HG03060 (cell line): ENCODE measurements at regions not wholly inside any gene's neighbourhood (a gene's known extent, or its start where the extent isn't known, plus 50 kb on each side); places are given as distances from the start of the nearest gene placed in this dataset.

Experiments used
- ATAC-seq: cut with Tn5 transposase; IDR thresholded peaks from one replicate; pipeline ENCODE4 v1.9.1; 2021; ENCODE audit warnings: low read depth, moderate number of reproducible peaks; ENCODE audit not compliant: unreplicated experiment

DNA sequence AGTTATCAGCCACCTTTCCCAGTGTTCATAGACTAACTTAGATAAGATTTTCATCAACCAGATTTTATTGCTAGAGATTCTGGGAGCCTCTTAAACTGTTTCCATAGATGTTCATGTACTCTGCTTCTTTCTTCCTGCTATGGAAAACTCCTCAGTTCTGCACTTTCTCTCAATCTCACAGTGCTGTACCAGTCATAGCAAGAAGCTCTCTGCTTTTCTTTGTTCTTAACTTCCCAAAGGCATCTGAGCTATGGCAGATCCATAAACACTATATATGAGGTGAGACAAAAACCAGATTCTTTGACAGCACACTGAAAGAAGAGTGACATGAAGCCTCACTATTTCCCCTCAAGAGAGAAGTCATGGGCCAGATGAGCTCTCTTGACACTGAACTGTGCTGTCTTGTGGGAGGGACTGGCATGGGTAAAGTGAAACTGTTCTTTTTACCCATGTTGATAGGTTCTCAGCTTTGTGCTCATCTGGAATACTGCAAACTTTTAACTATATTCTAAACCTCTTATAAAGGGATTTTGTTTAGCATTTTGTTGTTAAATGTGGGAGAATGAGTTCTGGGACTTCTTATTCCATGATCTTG is 64.2 kb upstream of the LYPLAL1 start:
- ATAC-seq = no peak

DNA sequence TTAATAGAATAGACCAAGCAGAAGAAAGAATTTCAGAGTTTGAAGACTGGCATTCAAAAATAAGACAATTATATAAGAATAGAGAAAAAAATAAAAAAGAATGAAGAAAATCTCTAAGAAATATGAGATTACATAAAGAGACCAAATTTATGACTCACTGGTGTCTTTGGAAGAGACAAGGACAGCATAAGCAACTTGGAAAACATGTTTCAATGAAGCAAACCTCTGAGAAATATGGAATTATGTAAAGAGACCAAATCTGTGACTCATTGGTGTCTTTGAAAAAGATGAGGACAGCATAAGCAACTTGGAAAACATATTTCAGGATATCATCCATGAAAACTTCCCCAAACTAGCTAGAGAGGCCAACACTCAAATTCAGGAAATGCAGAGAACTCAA is 60.4 kb upstream of the LYPLAL1 start:
- no peak for ATAC-seq

DNA sequence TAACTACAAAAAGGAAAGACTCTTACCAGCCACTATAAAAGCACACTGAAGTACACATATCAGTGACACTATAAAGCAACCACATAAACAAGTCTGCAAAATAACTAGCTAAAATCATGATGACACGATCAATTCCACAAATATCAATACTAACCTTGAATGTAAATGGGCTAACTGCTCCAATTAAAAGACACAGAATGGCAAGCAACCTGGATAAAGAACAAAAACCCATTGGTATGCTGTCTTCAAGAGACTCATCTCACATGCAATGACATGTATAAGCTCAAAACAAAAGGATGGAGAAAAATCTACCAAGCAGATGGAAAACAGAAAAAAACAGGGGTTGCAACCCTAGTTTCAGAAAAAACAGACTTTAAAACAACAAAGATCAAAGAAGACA is 59.7 kb upstream of the LYPLAL1 start:
- no peak for ATAC-seq

DNA sequence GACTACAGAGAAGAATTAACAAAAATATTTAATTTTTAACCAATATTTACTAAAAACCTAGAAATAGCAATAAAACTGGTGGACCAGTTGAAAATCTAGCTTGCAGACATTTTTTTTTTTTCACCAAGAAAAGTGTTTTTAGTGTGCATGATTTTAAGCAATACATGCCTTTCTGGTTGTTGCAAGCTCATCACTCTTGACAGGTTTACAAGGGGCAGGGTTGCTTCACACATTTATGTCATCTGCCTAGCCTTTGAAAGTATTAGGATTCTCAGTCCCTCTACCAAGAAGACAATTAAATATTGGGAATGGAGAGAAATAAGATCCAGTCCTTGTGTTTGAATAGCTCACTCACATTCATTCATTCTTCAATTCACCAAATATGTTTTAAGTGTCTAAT is 53.8 kb upstream of the LYPLAL1 start:
- no peak for ATAC-seq

DNA sequence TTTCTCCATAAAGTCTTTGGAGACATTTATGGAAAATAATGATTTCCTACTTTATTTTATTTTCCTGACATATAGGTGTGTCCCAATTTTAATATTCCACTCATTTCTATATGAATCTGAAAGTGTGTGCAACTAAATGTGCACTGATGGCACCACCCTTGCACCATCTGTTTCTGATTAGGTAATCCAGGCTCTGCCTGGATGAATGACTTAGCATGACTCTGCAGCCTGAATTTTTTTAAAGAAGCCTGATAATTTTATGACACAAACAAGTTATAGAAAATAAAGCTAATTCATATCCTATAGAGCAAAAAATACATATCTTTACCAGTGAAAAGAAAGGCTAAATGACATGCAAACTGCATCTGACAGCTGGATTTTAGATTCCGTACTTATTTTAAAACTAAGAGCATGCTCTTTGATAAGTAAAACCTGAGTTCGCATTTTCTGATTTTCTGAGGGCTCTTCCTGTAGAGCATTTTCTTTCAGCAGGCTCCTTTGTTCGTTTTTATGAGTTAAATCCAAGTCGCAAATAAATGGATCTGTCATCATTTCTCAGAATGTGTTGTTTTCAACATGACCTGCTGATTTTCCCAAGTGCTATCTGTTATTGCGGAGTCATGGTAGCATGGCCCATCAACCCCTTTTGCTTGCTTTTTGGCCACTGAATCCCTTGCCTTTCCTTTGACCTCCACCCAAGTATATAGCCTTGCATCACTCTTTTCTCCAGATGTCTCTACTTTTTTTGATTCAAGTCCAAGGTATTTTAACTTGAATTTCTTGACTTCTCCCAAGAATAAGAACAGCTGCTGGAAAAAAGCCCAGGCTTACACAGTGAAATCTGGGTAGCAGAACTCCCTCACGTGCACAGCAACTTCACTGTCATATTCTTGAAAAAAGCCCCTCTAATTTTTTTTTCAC is 52.8 kb upstream of the LYPLAL1 start:
- no peak for ATAC-seq

DNA sequence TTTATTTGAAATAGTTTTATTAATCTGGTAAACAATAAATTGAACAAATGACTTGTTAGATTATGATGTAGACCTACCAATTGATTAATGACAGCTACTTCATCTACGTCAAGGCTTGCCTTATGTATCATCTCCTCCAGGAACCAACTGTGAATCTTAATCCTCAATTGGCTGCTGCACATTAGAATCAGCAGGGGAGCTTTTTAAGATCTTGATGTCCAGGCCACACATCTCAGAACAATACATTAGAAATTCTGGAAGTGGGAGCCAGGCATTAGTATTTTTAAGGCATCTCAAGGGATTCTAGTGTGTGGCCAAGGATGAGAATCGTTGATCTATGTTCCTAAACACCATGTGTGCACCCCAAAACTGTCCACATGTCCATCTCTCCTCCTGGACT is 52.0 kb upstream of the LYPLAL1 start:
- no peak for ATAC-seq

DNA sequence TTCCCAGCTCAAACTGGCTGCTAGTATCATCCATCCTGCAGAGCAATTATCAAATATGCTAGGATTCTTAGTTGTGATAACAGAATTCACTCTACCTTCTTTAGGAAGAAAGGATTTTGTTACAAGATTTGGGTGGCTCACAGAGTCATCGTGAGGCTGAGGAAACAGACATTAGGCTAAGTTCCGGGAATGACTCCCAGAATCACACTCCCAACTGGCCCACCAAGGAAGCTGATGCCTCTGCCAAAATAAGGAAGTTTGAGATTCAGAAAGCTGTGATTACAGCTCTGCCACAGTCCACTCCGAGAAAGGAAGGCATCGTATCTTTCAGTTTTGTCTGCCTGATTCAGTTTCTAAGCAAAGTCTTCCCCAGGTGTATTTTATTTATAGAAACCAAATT is 50.6 kb upstream of the LYPLAL1 start:
- no peak for ATAC-seq
